HG03103 (cell line): ENCODE measurements at regions not wholly inside any gene's neighbourhood (a gene's known extent, or its start where the extent isn't known, plus 50 kb on each side); places are given as distances from the start of the nearest gene placed in this dataset.
A peak's percentile ranks its signal among the peaks of the same experiment; 100 is the strongest.
"Not testable (repeated sequence)": the region's sequence is repeated elsewhere in the genome, so short reads cannot be mapped to it uniquely, and the experiment has no call there.

Source experiments
- ATAC-seq: cut with Tn5 transposase; IDR thresholded peaks from one replicate; pipeline ENCODE4 v1.9.1; 2021; ENCODE audit warnings: low read depth; ENCODE audit not compliant: unreplicated experiment

- ATAC-seq: no peak
These were observed 117.7 kb downstream of the TMEM167A start for GRCh38 chr5:82959466-82959865.

GRCh38 chr5:82956600-82956999, 120.6 kb downstream of the TMEM167A start:
- no peak for ATAC-seq

- no peak for ATAC-seq
These were observed 124.9 kb downstream of the TMEM167A start for GRCh38 chr5:82952326-82952725.

- not testable (repeated sequence) for ATAC-seq
These were observed 132.9 kb downstream of the TMEM167A start for GRCh38 chr5:82944267-82944666.

GRCh38 chr5:82942083-82942881, 134.9 kb downstream of the TMEM167A start:
- ATAC-seq: peak; percentile 65

DNA sequence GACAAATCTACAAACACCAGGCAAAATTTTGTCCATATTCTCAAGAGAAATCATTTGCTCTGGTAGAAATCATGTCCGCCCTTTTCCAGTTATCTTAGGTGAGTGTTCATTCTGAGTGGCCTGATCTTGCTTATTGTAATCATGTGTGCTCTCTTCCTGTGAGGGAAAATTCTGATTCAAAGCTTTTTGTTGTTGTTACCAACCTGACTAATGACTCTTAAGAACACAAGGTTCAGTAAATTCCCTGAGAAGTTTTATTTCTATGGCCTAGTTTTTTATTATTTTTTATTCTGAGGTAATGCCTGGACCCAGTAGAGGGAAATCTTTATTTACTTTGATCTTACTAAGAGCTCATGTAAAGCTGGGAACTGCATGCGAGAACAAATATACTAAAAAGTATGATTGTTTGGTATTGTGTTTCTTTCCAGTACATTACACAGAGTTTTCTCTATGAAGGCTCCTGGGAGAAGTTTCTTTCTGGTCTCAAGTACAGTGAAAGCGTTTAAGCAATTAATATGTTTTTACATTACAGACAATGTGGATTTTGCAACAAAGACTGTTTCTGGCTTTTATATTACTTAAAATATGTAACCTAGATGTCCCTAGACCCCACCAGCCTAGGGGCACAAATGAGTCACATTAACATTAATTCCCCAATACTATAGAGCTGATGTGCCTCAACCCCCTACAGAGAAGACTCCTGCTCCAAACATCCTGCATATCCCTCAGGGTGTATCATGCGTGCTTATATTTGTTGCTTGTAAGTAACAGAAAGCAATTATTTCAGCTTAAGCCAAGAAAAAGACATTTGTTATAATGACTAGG, 138.1 kb downstream of the TMEM167A start:
- ATAC-seq: no peak

GRCh38 chr5:82932473-82933220, 144.5 kb downstream of the TMEM167A start:
- not testable (repeated sequence) for ATAC-seq

- ATAC-seq: no peak
These were observed 146.1 kb downstream of the TMEM167A start for GRCh38 chr5:82931110-82931509.

GRCh38 chr5:82925061-82925411, 152.2 kb downstream of the TMEM167A start:
- ATAC-seq: no peak

GRCh38 chr5:82924226-82925060, 152.8 kb downstream of the TMEM167A start:
- ATAC-seq: no peak

DNA sequence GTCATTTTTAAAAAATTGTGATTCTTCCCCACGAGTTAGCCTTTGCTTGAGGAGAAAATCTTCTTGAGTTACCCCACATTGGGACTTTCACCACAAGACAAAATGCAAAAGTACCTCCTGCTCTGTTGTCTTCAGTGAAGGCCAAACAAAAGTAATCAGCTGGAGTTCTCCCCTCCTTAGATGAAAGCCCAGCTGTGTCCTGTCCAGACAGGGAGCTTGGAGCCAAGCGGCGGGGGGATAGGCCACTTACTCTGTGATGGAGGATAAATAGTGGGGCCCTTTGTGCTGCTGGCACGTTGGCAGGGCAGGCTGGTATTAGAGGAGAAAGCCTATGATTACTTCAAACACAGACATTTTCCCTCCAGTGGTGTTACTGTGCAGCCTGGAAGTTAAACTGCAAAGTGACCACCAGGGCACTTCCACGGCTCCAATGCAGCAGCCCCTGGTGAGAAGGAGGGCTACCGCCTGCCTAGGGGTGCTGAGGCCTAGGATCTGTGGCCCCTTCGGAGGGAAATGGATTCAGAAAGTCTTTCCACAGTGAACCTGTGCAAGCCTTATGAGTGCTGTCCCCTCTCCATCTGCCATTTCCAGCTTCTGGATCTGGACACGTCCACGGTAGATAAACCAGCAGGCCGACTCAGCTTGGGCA, 155.0 kb downstream of the TMEM167A start:
- no peak for ATAC-seq

DNA sequence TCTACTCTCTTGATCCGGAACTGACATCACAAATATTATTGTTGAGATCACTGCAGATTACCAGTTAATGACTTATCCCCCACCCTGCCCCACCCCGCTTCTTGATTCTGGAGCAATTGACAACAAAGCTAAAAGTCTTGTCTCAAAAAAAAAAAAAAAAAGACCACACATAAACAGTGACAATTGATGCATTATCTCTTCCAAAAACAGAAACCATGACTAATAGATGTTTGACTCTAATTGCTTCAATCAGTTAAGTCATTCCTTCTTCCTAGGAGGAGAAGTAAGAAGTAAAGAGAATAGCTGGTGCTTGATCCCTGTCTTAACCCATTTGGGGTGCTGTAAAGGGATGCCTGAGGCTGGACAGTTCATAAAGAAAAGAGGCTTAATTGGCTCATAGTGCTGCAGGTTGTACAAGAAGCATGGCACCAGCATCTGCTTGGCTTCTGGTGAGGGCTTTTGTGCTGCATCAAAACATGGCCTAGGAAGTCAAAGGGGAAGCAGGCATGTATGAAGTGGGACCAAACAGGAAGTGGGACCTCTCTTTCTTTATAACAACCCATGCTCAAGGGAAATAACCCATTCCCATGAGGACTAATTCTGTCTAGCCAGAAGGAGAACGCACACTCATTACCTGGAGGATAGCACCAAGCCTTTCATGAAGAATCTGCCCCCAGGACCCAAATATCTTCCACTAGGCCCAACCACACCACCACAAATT, 158.7 kb downstream of the TMEM167A start:
- ATAC-seq: no peak

DNA sequence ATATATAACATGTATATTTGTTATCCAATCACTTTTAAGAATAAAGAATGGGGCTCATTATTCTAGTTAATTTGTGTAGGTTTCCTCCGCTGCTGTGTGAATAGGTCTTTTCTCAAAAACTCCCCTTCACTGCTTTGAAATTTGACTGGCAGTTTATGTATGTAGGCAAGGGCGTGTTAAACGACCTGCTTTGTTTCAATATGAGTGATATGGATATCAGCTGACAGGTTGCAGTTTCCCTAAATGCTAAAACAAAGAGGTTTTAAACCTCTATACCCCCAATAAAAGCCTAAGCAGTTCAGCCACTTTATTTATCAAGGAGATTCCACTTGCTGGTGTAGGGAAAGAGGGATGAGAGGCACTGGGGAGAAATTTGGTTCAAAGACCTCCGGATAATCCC, 159.6 kb downstream of the TMEM167A start:
- peak; percentile 75 for ATAC-seq

GRCh38 chr5:82913971-82914370, 163.2 kb downstream of the TMEM167A start:
- ATAC-seq: no peak

DNA sequence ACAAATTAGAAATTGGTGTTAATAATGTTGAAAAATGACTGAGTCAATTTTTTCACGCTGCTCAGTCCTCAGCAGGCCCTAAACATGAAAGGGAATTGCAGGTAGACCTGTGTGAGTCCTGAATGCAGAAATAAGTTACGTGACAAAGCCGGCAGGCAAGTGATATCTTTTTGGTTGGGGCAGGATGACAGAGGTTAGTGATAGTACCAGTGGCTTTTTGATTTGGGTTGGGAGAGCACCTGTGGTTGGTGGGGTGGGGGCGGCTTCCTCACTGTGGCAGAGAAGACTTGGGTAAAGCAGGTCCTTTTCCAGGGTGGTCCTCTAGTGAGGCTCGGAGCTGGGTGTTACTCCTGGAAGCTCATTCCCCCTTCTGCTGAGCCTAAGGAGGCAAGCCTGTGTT, 164.7 kb downstream of the TMEM167A start:
- no peak for ATAC-seq

- ATAC-seq: no peak
These were observed 165.3 kb downstream of the TMEM167A start for GRCh38 chr5:82911910-82912309.

DNA sequence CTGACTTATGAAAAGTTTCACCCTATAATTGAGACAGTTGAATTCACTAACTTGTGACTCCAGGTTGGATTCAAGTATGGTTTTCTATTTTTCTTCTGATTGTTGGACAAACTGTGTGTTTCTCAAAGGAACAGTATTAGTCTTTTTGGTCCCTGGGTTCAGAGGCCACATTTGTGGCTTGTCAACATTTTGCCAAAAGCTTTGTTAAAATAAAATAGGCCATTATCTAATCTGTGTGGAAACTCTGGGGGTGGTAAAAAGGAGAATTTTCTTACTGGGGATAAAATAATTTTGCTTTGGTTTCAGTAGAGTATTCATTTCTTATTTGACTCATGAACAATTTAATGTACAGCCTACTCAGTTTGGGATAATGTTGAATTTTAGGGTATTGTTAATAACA, 166.3 kb downstream of the TMEM167A start:
- no peak for ATAC-seq

DNA sequence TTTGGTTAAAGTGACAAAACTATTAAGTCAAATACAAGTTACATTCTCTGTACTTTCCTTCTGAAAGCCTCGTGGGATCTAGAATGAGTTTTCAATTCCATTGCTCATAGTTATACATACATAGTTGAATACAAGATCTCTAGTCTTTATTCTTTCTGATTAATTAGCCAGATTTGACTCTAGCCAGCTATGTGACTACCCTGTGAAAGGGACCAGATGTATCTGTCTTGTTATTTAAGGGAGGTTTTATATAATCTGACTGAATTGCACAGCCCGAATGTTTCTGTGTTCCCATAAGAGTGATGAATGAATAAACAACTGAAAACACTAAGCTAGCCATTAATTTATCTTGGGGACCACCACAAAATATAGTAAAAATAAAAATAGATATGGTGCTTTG, 166.7 kb downstream of the TMEM167A start:
- no peak for ATAC-seq

GRCh38 chr5:82909771-82910170, 167.4 kb downstream of the TMEM167A start:
- ATAC-seq: no peak
